Stimulated activated naive B cell treated with anti-CD40 and anti-IgM and Interleukin-4, amounts not matched to agents 10 μg/mL and 1 μg/mL and 100 μg/mL, for 72 hours (primary cell): ENCODE measurements at regions not wholly inside any gene's neighbourhood (a gene's known extent, or its start where the extent isn't known, plus 50 kb on each side); places are given as distances from the start of the nearest gene placed in this dataset.
"Not testable (repeated sequence)": the region's sequence is repeated elsewhere in the genome, so short reads cannot be mapped to it uniquely, and the experiment has no call there.

Experiments
- ATAC-seq, 2 donors: fragments of 150-1000 bp; cut with Tn5 transposase; replicated peaks; 2 replicates each; pipeline ENCODE4 v1.10.0; 2021; ENCODE audit warnings: moderate library complexity in 1 of 2
- DNase-seq: peaks from one replicate; pipeline ENCODE4 v3.0.0; 2021
- H3K27ac Mint-ChIP-seq: one replicate; pipeline ENCODE4 v1.8.0; 2022; ENCODE audit warnings: mild to moderate bottlenecking, mixed read lengths
- H3K27me3 Mint-ChIP-seq, 2 donors: one replicate each; pipeline ENCODE4 v1.8.0; 2022; ENCODE audit warnings: mixed read lengths in 2 of 2
- H3K36me3 Mint-ChIP-seq, 2 donors: one replicate each; pipeline ENCODE4 v1.8.0; 2022; ENCODE audit warnings: mixed read lengths in 2 of 2, mild to moderate bottlenecking in 1 of 2
- H3K4me1 Mint-ChIP-seq, 2 donors: one replicate each; pipeline ENCODE4 v1.8.0; 2022; ENCODE audit warnings: mixed read lengths in 2 of 2, mild to moderate bottlenecking in 1 of 2
- H3K4me3 Mint-ChIP-seq, 2 donors: one replicate each; pipeline ENCODE4 v1.8.0; 2022; ENCODE audit warnings: mild to moderate bottlenecking in 2 of 2, mixed read lengths in 2 of 2, moderate library complexity in 1 of 2
- H3K9me3 Mint-ChIP-seq, 2 donors: one replicate each; pipeline ENCODE4 v1.8.0; 2022; ENCODE audit warnings: mixed read lengths in 2 of 2, mild to moderate bottlenecking in 1 of 2

DNA sequence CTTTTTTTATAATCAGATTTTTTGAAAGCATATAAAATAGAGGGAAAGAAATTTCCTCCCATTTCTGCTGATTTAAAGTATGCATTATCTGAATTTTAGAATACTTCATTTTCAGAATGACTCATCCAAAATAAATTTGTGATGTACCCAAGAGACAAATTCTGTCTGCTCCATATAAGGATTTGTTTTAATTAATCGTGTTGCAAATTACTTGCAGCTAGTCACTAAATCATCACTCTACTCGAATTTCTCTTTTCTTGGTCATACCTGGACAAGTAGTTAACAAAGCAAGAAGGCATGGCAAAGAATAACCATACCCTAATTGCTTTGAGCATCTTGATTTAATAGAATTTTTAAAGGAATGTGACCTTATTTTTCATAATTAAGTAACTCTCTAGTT lies 284.1 kb upstream of the GRAMD2B start:
- H3K4me3 Mint-ChIP-seq = no peak overlapping the region
- DNase-seq (no peak), ATAC-seq (no peak)
- H3K27me3 Mint-ChIP-seq = peaks cover 0 to 6% of the 10 kb centered on the region in 2 donors
- no peak overlapping the region for H3K27ac Mint-ChIP-seq
- no peaks in the 10 kb centered on the region for H3K4me1 Mint-ChIP-seq
- no peaks in the 10 kb centered on the region for H3K36me3 Mint-ChIP-seq
- H3K9me3 Mint-ChIP-seq = peaks cover 0 to 2% of the 10 kb centered on the region in 2 donors

- ATAC-seq = no peak
These were observed 283.4 kb upstream of the GRAMD2B start for GRCh38 chr5:126139773-126140172.

DNA sequence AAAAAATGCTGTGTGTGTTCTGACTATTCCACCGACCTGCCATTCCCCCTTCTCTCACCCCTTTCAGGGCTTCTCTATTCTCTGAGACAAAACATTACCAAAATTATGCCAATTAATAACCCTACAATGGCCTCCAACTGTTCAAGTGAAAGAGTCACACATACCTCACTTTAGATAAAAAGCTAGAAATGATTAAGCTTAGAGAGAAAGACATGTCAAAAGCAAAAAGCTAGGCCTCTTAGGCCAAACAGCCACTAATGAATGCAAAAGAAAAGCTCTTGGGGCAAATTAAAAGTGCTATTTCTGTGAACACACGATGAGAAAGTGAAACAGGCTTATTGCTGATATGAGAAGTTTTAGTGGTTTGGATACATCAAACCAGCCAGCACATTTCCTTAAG lies 279.6 kb upstream of the GRAMD2B start:
- no peaks in the 10 kb centered on the region for H3K9me3 Mint-ChIP-seq
- H3K36me3 Mint-ChIP-seq = no peaks in the 10 kb centered on the region
- DNase-seq (no peak), ATAC-seq (no peak)
- no peak overlapping the region for H3K4me3 Mint-ChIP-seq
- H3K4me1 Mint-ChIP-seq = no peaks in the 10 kb centered on the region
- no peaks in the 10 kb centered on the region for H3K27me3 Mint-ChIP-seq
- no peak overlapping the region for H3K27ac Mint-ChIP-seq

More at GRCh38 chr5:126139773-126140172, 283.4 kb upstream of the GRAMD2B start:
- H3K27ac Mint-ChIP-seq = no peak overlapping the region
- H3K9me3 Mint-ChIP-seq = peaks cover 0 to 2% of the 10 kb centered on the region in 2 donors
- H3K4me1 Mint-ChIP-seq = no peaks in the 10 kb centered on the region
- DNase-seq = no peak
- no peak overlapping the region for H3K4me3 Mint-ChIP-seq
- peaks cover 0 to 4% of the 10 kb centered on the region in 2 donors for H3K27me3 Mint-ChIP-seq
- H3K36me3 Mint-ChIP-seq = no peaks in the 10 kb centered on the region

DNA sequence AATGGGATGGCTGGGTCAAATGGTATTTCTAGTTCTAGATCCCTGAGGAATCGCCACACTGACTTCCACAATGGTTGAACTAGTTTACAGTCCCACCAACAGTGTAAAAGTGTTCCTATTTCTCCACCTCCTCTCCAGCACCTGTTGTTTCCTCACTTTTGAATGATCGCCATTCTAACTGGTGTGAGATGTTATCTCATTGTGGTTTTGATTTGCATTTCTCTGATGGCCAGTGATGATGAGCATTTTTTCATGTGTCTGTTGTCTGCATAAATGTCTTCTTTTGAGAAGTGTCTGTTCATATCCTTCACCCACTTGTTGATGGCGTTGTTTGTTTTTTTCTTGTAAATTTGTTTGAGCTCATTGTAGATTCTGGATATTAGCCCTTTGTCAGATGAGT lies 272.9 kb upstream of the GRAMD2B start:
- not testable (repeated sequence) for DNase-seq, H3K27me3 Mint-ChIP-seq, H3K27ac Mint-ChIP-seq, H3K36me3 Mint-ChIP-seq, H3K4me3 Mint-ChIP-seq, ATAC-seq, H3K9me3 Mint-ChIP-seq, H3K4me1 Mint-ChIP-seq

DNA sequence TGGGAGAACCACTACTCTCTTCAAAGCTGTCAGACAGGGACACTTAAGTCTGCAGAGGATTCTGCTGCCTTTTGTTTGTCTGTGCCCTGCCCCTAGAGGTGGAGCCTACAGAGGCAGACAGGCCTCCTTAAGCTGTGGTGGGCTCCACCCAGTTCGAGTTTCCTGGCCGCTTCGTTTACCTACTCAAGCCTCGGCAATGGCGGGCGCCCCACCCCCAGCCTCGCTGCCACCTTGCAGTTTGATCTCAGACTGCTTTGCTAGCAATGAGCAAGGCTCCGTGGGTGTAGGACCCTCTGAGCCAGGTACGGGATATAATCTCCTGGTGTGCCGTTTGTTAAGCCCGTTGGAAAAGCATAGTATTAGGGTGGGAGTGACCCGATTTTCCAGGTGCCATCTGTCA lies 267.9 kb upstream of the GRAMD2B start:
- Mint-ChIP-seq H3K9me3 (peaks cover 3 to 13% of the 10 kb centered on the region in 2 donors), H3K27me3 (peaks cover 0 to 24% of the 10 kb centered on the region in 2 donors)
- not testable (repeated sequence) for H3K4me1 Mint-ChIP-seq, DNase-seq, ATAC-seq, H3K4me3 Mint-ChIP-seq, H3K27ac Mint-ChIP-seq, H3K36me3 Mint-ChIP-seq

GRCh38 chr5:126166368-126166767 lies 256.8 kb upstream of the GRAMD2B start:
- H3K27ac Mint-ChIP-seq = no peak overlapping the region
- DNase-seq = no peak
- ATAC-seq = no peak
- H3K27me3 Mint-ChIP-seq = no peaks in the 10 kb centered on the region
- peaks cover 0 to 1% of the 10 kb centered on the region in 2 donors for H3K36me3 Mint-ChIP-seq
- peaks cover 19 to 23% of the 10 kb centered on the region in 2 donors for H3K9me3 Mint-ChIP-seq
- H3K4me3 Mint-ChIP-seq = no peak overlapping the region
- no peaks in the 10 kb centered on the region for H3K4me1 Mint-ChIP-seq

- Mint-ChIP-seq H3K4me3 (no peak overlapping the region), H3K9me3 (peaks cover 21 to 23% of the 10 kb centered on the region in 2 donors), H3K27ac (no peak overlapping the region)
These were observed 254.4 kb upstream of the GRAMD2B start for GRCh38 chr5:126168785-126169184.

GRCh38 chr5:126171916-126172315 lies 251.3 kb upstream of the GRAMD2B start:
- Mint-ChIP-seq H3K36me3 (peaks cover 0 to under 1% of the 10 kb centered on the region in 2 donors), H3K9me3 (peaks cover 10 to 17% of the 10 kb centered on the region in 2 donors), H3K27me3 (peaks cover 0 to 5% of the 10 kb centered on the region in 2 donors), H3K4me1 (no peaks in the 10 kb centered on the region), H3K4me3 (no peak overlapping the region), H3K27ac (no peak overlapping the region)
- DNase-seq (no peak), ATAC-seq (no peak)

More at GRCh38 chr5:126168785-126169184, 254.4 kb upstream of the GRAMD2B start:
- DNase-seq = no peak
- H3K27me3 Mint-ChIP-seq = peaks cover 0 to 5% of the 10 kb centered on the region in 2 donors
- H3K4me1 Mint-ChIP-seq = no peaks in the 10 kb centered on the region
- ATAC-seq = no peak
- peaks cover 0 to 1% of the 10 kb centered on the region in 2 donors for H3K36me3 Mint-ChIP-seq

DNA sequence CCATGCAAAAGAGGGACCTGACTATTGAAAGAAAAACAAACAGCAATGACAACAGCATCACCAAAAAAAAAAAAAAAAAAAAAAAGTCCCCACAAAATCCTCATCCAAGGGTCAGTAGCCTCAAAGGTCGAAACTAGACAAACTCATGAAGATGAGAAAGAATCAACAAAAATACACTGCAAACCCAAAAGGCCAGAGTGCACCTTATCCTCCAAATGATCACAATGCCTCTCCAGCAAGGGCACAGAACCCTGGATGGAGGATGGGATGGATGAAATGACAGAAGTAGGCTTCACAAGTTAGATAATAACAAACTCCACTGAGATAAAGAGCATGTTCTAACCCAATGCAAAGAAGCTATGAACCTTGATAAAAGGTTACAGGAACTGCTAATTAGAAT lies 250.4 kb upstream of the GRAMD2B start:
- Mint-ChIP-seq H3K27me3 (peaks cover 0 to 5% of the 10 kb centered on the region in 2 donors), H3K4me3 (no peak overlapping the region), H3K4me1 (no peaks in the 10 kb centered on the region), H3K27ac (no peak overlapping the region), H3K9me3 (peaks cover 5 to 11% of the 10 kb centered on the region in 2 donors), H3K36me3 (no peaks in the 10 kb centered on the region)
- no peak for ATAC-seq
- DNase-seq = no peak

- H3K27ac Mint-ChIP-seq = no peak overlapping the region
- H3K27me3 Mint-ChIP-seq = peaks cover 0 to under 1% of the 10 kb centered on the region in 2 donors
- DNase-seq (no peak), ATAC-seq (no peak)
- no peaks in the 10 kb centered on the region for H3K36me3 Mint-ChIP-seq
- H3K4me3 Mint-ChIP-seq = no peak overlapping the region
- peaks cover 3 to 11% of the 10 kb centered on the region in 2 donors for H3K9me3 Mint-ChIP-seq
- H3K4me1 Mint-ChIP-seq = no peaks in the 10 kb centered on the region
These were observed 244.7 kb upstream of the GRAMD2B start for GRCh38 chr5:126178521-126178920.

GRCh38 chr5:126182971-126183695 lies 240.1 kb upstream of the GRAMD2B start:
- ATAC-seq (no peak), DNase-seq (no peak)
- Mint-ChIP-seq H3K4me1 (no peaks in the 10 kb centered on the region), H3K27ac (no peak overlapping the region), H3K4me3 (no peak overlapping the region), H3K36me3 (no peaks in the 10 kb centered on the region), H3K9me3 (peaks cover 0 to 3% of the 10 kb centered on the region in 2 donors), H3K27me3 (no peaks in the 10 kb centered on the region)

DNA sequence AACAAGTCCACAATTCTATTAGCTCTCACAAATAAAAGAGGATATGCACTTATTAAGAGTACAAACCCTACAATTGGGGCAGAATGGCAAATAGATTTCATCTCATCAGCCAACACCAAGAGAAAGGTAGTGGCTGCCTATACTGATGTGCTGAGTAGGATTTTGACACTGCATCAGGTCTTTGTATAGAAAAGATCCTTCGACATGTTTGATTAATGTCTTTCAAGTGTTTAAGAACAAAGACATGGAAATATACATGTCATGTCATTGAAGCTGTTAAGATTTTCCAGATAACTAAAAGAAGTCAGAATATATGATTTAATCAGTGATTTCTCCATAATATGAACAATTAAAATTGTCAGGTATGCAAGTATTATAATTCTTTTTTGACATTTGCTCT lies 238.7 kb upstream of the GRAMD2B start:
- H3K27ac Mint-ChIP-seq = no peak overlapping the region
- H3K27me3 Mint-ChIP-seq = no peaks in the 10 kb centered on the region
- ATAC-seq (no peak), DNase-seq (no peak)
- H3K4me3 Mint-ChIP-seq = no peak overlapping the region
- H3K9me3 Mint-ChIP-seq = peaks cover 0 to 3% of the 10 kb centered on the region in 2 donors
- no peaks in the 10 kb centered on the region for H3K4me1 Mint-ChIP-seq
- H3K36me3 Mint-ChIP-seq = no peaks in the 10 kb centered on the region

GRCh38 chr5:126186210-126186609 lies 237.0 kb upstream of the GRAMD2B start:
- Mint-ChIP-seq H3K27ac (no peak overlapping the region), H3K27me3 (no peaks in the 10 kb centered on the region), H3K4me1 (no peaks in the 10 kb centered on the region), H3K36me3 (no peaks in the 10 kb centered on the region), H3K9me3 (peaks cover 1 to 3% of the 10 kb centered on the region in 2 donors), H3K4me3 (no peak overlapping the region)
- ATAC-seq (no peak), DNase-seq (no peak)

DNA sequence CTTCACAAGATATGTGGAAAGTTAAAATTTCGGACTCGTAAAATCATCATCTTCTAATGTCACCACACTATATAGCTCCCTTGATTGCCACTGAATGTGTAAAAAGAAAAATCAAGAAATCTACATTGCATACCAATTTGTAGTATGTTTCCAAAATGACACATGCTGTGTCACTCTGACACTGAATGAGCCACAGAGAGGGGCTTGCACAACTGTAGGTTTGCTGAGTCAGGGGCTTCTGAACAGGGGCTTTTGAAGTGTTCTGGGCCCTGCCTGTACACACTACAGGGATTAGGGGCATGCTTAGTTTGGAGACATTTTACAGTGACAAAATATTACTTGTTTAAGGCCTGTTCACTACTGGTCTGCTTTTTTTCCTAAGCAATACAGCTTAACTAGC lies 234.4 kb upstream of the GRAMD2B start:
- Mint-ChIP-seq H3K27me3 (peaks cover 0 to 3% of the 10 kb centered on the region in 2 donors), H3K9me3 (peaks cover 0 to 1% of the 10 kb centered on the region in 2 donors), H3K36me3 (no peaks in the 10 kb centered on the region), H3K4me3 (no peak overlapping the region), H3K4me1 (no peaks in the 10 kb centered on the region), H3K27ac (no peak overlapping the region)
- DNase-seq = no peak
- ATAC-seq = no peak

GRCh38 chr5:126189231-126189630 lies 234.0 kb upstream of the GRAMD2B start:
- peaks cover 0 to 3% of the 10 kb centered on the region in 2 donors for H3K27me3 Mint-ChIP-seq
- H3K4me1 Mint-ChIP-seq = no peaks in the 10 kb centered on the region
- no peaks in the 10 kb centered on the region for H3K36me3 Mint-ChIP-seq
- no peak overlapping the region for H3K27ac Mint-ChIP-seq
- ATAC-seq = no peak
- H3K4me3 Mint-ChIP-seq = no peak overlapping the region
- DNase-seq = no peak
- H3K9me3 Mint-ChIP-seq = peaks cover 0 to 1% of the 10 kb centered on the region in 2 donors
